ENCODE measurements at regions not wholly inside any gene's neighbourhood (a gene's known extent, or its start where the extent isn't known, plus 50 kb on each side); places are given as distances from the start of the nearest gene placed in this dataset.
"Not testable (repeated sequence)": the region's sequence is repeated elsewhere in the genome, so short reads cannot be mapped to it uniquely, and the experiment has no call there.

DNA sequence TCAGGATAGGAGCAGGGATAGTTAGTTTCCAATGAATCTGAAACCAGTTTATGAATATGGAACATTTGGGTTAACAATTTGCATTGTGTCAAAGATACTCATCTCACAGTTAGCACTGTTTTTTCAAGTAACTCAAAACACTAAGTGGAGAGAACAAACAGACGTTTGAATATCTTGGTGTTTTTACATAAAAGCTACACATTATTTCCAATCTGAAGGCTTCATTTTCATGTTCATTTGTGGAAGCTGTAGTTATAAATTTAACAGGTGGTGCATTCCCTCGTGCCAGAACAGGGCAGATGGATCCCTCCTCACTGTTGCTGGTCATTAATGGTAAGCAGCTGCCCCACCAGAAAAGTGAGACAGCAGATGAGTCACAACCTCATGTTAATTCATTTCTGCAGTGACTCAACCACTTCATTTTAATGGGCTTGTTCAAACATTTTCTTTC lies 286.9 kb downstream of the TMX3 start:
- no peak for FAIRE-seq

DNA sequence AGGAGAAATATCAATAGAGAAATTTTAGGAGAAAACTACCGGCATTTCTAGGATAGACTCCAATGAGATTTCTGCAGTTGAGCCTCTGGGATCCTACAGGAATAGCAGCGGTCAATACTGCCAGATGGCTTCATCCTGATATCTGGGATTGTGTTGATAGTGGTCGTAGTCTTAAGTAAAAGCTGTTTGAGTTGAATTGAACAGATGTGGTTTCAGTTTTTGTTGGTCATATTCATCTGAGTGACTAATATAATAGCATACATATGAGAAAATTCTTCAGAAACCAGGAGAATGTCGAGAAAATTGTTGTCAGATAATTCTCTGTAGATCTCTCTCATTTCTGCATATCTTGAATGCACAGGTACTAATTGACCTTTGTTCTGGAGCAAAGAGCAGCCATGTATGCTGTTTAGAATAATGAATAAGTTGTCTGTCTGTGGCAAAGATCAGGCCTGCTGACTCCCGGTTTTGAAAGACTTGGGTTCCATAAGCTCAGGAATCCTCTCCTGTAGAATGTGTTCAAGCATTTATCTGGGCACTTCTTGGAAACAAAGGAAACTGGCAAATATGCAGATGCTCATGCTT lies 288.1 kb downstream of the TMX3 start:
- no peak for FAIRE-seq

DNA sequence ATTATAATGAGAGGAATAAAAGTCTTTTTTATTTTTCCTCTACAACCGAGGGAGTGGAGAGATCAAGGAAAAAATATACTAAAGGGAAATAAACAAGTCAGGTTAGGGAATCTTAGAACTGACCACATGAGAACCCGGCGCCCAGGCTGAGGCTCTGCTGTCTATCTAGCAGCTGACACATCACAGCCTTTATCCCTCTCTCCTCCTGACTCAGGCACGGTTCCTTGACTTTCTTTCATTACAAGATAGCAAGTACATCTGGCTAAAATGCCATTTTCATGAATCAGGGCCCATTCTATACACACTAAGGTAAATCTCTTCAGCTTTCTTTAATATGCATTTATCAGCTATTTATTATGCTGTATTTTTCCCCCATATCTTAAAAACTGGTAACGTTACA lies 296.0 kb downstream of the TMX3 start:
- FAIRE-seq, result no peak

DNA sequence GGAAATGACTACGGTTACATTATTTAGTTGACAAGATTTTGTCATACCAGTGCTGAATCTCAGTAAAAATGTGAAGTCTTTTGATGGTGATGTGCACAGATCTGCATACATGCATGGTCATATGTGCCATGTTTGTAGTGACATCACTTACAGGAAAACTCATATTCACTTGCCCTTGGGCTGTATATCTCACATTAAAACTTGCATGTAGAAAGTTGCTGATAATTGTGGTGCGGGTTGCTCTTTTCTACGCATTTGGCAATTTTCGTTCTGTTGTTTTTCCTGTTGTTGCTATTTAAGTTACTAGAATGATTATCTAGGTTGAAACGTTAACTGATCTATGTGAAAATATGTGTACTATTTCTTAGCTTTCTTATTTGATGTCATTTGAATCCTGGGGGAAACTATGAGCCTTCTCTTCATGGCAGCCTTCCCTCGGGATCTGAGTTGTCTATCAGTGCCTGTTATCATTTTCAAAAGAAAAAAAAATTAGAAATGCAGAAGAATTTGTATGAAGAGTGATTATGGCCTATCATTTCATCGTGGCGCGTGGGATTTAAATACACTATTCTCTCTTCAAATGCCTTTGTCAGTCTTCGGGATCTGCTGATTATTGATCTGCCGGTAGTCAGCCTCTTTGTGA lies 296.6 kb downstream of the TMX3 start:
- FAIRE-seq, result no peak

DNA sequence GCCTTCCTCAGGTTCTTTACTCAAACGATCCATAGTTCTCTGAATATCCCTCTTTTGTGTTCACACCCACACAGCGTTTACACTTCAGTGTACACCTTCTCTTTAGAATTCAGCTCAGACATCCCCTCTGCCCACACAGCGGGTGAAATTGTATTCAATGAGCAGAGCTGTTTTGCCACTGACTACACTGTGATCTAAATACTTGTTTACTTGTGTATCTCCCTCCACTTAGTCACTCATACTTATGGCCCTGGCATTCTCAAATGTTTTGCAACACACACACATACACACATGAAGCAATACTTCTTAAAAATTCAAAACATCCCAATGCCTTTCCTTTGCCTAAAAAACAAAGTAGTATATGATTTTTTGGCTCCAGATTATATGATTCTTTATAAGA lies 297.1 kb downstream of the TMX3 start:
- FAIRE-seq, result no peak

DNA sequence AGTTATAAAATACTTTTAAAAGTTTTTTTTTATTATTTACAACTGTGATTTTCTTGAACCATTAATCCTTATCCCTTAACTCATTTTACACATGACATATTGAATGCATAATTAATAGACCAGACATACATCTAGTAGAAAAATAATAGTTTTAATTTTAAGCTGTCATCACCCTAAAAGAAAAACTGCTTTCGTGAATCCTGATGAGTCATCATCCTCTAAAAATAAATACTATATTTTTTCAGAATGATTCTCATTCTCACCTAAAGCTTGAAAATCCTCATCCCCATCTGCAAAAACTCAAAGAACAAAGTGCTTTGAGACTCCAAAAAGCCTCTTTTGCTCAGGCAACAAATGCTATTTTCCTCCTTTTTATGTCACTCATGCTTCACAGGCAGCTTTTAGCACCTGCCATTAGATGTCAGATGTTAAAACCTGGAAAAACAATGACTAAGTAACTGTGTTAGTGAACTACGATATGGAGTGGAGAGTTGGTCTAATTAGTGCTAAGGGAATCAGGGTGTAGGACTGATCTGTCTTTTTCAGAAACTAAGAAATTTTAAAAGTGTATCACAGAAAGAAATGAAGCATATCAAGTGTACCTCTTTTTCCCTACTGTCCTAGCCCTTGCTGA lies 297.6 kb downstream of the TMX3 start:
- no peak for FAIRE-seq

DNA sequence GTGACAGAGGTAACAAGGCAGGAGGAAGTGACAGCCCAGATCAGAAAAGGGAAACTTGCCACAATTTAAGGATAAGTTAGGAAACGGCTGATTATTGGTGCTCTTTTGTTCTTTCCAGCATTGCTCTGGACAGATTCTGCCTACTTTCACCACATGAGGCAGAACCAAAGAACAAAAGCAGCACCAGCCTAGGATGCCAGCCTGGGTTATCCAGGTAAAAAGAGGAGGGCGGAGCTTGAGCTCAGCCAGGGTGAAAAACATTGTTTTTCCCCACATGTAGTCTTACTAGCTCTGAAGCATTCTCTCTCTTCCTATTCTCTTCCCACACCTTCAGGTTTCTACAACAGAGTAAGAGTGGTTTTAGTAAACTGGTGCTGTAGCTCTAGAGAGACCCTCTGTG lies 300.5 kb downstream of the TMX3 start:
- no peak for FAIRE-seq

DNA sequence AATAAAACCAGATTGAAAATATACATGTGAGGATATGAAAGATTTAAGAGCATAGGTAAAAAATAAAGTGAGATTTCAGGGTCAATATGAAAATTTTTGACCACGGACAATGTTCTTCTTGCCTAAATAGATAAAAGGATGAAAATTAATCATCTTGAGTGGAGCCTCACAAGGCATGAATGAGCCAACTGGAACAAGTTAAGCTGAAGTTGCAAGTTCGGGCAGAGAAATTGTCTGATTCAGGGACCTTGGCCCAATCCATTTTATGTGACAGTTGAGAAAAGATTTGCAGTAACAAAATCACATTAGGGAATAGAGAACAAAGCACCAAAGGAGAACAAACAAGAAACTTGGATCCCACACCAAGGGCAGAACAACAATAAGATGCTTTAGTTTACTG lies 305.3 kb downstream of the TMX3 start:
- no peak for FAIRE-seq

DNA sequence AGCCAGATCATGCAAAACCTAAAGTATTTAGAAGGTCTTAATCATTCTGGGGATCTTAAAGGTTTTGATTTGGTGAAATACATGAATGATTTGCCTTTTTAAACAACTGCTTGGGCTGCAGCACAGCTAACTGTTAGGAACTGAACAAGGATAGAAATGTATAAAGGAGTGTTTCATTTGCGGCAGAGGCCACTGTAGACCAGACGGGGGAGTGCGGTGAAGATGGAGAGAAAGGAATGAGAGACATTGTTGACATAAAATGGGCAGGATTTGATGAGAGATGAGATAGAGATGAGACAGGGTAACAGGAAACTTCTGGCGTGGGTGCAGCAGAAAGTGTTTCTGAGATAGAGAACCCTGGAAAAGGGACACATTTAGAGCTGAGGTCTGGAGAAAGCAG lies 308.1 kb downstream of the TMX3 start:
- no peak for FAIRE-seq

DNA sequence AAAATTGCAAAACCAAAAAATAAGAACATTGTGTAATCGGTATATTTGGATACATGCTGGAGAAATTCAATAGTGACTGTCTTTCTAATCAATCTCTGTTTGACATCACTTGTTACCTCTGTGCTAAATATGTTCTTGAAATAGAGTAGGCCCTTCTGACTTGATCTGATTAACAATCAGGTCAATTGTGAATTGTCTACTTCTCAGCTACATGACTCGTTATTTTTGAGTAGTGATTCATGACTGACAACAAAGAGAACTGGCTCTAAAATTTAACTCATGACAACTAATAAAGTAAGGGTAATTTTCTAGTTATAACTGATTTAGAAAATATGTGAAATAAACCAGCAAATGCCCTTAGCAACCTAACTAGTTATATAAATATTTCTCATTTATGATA lies 312.1 kb downstream of the TMX3 start:
- FAIRE-seq, result no peak

DNA sequence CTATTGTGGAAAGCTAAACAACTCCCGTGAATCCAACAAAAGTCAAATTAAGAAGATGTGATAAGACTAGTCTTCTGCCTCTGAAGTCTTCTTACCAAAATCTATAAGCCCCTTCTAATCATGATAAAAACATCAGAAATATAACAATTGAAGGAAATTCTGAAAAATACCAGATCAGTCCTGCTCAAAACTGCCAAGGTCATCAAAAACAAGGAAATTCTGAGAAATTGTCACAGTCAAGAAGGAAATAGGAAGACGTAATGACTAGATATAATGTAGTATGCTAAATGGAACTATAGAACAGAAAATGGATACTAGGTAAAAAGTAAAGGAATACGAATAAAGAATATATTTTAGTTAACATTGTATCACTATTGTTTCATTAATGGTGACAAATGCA lies 314.0 kb downstream of the TMX3 start:
- FAIRE-seq, result no peak

DNA sequence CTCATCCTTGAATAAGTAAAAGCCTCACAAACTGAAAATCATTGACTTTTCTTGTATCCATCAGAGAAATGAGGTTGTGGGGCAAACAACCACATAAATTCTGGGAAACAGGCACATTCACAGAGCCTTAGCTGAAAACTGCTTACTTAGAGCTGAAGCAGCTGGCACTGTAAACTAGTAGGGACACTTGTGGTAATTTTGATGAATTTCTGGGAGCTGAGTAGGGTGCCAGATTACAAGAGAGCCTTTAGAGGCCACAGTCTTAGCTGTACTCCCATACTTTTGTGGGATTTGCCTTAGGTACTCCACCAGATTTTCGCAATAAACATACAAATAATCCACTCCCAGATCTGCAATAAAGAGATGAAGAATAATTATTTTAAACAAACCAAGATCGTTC lies 315.2 kb downstream of the TMX3 start:
- no peak for FAIRE-seq

DNA sequence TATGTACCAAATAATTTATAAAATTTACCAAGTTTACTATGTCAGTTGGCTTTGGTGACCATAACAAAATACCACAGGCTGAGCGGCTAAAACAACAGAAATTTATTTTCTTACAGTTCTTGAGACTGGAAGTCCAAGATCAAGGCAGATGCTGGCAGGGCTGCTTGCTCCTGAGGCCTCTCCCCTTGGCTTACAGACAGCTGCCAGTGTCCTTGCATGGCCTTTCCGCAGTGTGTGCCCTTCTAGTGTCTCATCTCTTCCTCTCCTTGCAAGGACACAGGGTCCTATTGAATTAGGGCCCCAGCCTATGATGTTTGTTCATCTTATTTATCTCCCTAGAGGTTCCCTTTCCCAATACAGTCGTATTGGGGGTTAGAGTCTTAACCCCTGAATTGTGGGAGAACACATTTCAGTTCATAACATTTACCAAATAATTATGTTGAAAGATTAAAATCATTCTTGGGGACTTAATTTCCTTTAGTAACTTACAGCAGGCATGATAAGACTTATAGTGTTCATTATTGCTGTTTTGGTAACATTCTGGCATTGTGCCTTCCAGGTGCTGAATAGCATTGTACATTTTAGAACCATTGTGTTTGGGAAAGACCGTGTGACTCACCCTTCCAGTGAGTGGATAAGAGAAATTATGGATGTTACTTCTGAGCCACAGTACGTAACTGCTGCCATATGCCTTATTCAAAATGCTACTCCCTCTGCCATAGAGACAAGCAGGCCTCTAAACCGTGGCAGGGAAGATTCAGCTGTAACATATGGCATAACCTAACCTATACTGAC lies 317.5 kb downstream of the TMX3 start:
- no peak for FAIRE-seq

DNA sequence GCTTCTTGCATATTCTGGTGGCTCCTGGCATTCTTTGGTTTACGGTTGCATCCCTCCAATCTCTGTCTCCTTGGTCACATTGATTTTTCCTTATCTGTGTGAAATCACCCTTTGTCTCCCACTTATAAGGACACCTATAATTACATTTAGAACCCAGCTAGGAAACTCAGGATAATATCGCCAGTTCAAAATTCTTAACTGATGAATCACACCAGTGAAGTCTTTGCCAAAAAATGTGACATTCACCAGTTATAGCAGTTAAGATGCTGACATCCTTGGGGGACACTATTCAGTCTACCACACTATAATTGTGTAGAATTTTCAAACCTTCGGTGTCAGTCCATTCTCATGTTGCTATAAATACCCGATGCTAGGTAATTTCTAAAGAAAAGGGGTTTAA lies 320.2 kb downstream of the TMX3 start:
- FAIRE-seq, result no peak

DNA sequence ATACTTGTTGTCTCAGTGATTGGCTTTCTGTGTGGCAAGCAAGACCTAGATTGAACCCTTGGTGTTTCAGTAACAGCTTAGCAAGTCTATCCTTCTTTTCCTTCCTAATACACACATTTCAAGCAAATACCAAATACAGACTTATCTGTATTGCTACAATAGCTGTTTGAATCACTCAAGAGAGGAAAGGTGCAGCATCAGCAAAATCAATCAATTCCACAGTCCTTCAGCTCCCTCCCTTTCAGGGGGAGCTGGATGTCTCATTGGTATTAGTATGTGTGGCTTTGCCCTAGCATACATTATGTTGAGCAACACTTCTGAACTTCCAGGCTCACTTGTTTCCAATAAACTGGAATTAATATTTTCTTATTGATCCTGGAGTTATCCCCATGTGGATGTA lies 323.1 kb downstream of the TMX3 start:
- FAIRE-seq, result no peak

DNA sequence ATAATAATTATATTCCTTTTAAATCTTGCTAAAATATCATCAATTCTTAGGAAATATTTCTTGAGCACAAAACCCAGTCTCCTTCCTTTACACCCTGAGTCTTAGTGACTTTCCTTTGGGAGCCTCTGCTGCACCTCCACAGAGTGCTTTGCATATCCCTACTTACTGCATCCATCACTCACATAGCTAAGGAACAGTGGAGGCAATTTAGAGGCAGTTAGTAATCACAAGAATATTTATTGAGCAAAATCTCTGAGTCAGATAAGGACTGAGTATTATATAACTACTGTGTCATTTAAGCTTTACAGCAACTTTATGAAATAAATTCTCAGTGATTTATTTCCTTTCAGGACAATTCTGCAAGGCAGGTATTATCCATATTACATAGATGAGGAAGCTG lies 327.7 kb downstream of the TMX3 start:
- FAIRE-seq, result no peak

DNA sequence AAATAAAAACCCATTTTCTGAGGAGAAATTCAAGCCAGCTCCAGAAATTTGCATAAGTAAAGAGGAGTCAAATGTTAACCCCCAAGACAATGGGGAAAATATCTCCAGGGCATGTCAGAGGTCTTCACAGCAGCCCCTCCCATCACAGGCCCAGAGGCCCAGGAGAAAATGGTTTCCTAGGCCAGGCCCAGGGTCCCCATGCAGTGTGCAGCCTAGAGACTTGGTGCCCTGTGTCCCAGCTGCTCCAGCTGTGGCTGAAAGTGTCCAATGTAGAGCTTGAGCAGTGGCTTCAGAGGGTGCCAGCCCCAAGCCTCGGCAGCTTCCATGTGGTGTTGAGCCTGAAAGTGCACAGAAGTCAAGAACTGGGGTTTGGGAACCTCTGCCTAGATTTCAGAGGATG lies 330.9 kb downstream of the TMX3 start:
- FAIRE-seq, result not testable (repeated sequence)

DNA sequence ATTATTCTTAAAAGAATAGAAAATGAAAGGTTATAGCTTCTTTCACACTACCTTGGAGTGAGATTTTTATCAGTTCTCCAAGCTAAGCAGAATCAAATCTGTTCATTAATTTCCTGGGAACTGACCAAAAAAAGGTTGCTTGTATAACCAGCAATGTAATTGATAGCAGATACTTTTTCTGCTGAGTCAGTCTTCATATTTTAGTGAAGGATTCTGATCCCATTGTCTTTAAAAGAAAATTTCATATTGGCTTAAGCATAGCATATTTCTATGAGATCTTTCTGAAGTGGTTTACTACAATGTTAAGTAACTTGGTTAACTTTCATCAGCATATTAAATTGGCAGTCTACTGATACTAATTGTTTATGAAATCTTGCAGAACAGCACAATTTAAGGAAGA lies 338.0 kb downstream of the TMX3 start:
- no peak for FAIRE-seq

DNA sequence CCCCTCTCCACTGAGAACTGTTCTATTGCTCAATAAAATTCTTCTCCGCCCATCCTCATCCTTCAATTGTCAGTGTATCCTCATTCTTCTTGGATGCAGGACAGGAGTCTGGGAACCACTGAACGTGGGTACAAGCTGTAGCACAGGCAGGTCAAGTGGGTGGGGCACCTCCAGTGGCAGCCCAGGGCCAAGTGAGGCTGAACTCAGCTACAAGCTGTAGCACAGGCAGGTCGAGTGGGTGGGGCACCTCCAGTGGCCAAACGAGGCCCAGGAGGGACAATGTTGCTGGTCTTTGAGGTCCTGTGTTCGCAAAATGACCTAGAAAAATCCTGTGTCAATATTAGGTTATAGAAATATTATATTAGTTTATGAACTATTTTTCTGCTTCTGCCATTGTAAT lies 352.0 kb downstream of the TMX3 start:
- FAIRE-seq, result no peak

DNA sequence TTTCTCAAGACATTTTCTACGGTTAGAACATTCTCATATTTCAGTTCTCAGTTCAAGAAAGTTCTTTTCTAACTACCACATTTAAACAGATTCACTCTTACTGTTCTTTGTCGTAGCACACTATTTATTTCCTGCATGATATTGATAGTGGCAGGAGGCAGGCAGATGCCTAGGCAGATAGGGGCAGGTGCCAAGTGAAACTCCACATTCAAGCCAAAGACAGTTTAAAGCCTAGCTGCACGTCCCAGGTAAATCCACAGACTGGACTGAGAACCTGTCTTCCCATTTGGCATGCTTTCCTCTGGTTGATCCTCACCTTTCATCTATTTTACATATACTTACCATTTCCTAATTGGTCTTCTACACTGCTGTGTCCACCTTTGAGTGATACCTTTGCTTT lies 359.3 kb downstream of the TMX3 start:
- FAIRE-seq, result no peak

DNA sequence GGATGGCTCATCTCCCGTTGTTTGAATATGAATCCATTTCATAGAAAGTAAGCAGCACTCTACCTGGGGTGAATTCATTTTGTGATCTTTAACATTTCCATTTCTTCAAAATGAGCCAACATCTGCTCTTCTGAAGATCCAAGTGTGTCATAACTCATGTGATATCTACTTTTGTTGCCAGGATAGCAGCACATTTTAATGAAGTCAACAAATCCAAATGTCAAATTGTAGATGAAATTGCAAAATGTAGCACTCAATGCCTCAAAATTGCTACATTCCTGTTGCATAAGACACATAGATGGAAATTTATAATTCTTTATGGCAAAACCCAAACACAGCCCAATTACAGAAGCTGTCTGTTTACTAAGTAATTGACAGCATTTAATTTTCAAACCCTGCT lies 360.7 kb downstream of the TMX3 start:
- FAIRE-seq, result no peak

DNA sequence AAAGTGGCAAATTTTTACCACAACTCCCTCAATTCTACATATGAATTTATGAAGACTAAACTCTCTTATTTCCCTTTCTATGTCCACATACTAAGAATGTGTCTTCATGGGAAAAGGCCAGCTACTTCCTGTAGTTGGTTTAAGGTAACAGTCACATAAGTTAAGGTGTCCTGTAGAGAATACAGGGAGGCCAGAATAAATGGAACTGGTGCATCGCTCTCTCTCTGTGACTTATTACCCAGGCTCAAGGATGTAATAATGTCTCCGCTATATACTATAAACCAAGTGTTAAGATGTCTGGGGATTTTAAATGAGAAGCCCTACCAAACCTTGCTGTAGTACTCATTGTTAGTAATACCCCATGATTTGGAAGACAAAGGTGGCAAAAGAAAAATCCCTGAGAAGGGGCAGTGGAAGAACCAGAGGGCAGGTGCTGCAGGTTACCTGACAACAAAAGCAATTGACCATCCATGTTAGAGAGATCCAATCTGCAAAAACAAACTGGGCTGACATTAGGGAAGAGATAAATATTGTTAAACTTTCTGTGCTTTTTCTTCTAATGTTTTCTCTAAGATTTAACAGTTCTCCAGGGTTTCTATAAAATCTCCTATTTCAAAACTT lies 372.8 kb downstream of the TMX3 start:
- FAIRE-seq, result no peak

DNA sequence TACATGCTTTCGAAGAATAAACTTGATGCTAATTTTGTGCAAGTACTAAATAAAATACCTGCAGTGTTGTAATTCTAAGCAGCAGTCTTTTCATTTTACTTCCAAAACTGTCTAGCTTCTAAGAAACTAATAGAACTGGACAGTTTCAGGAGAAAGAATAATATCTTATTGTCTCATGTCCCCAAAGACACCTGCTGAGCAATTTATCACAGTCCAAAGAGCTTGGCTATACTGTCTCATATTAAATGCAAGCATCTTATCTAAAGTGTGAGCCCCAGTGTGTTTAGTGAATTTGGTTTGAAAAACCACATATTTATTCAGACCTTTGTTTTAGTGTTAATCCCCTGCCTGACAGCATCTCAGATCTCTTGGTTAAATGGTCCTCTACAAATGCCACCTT lies 374.3 kb downstream of the TMX3 start:
- FAIRE-seq, result no peak

DNA sequence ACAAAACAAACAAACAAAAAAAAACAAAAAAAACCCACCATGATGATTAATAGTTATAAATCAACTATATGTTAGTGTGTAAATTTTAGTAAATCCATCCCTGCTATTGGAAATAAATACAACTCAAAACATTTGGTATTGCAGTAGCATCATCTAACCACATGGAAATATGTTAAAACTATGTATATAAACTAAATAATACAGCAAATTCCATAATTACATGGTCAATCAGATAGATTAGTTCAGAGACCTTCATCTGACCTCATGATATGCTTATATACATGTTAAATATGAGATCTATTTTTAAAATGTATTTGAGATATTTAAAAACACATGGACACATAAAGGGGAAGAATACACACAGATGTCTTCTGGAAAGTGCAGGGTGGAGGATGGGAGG lies 384.2 kb downstream of the TMX3 start:
- no peak for FAIRE-seq

All from islet of Langerhans (tissue), 1 donor.